Small intestine (tissue), 7 donors: ENCODE measurements at regions not wholly inside any gene's neighbourhood (a gene's known extent, or its start where the extent isn't known, plus 50 kb on each side); places are given as distances from the start of the nearest gene placed in this dataset.

ENCODE experiments used
- DNase-seq, 2 donors: peaks; one replicate each; pipeline versions ENCODE4 v3.0.0 to v3.0.0-alpha.2; 2013
- FAIRE-seq: peaks from 2 replicates; lab custom pipeline; 2012; peaks lifted over from hg19 to GRCh38; lab: Jason Lieb, UNC
- H3K27ac ChIP-seq, 3 donors: one replicate each; pipeline ENCODE4 v1.5.1; 2013; ENCODE audit warnings: low read length in 2 of 3, mild to moderate bottlenecking in 2 of 3, control low read depth in 1 of 3, inconsistent platforms in 1 of 3, low read depth in 1 of 3, moderate library complexity in 1 of 3
- H3K27me3 ChIP-seq, 3 donors: one replicate each; pipeline ENCODE4 v1.6.1; 2013; ENCODE audit warnings: low read length in 3 of 3, inconsistent platforms in 1 of 3; ENCODE audit not compliant: control insufficient read depth in 3 of 3, insufficient read depth in 3 of 3
- H3K36me3 ChIP-seq, 3 donors: one replicate each; pipeline ENCODE4 v1.6.1; 2013; ENCODE audit warnings: low read length in 3 of 3, inconsistent platforms in 1 of 3, low read depth in 1 of 3, mild to moderate bottlenecking in 1 of 3, moderate library complexity in 1 of 3; ENCODE audit not compliant: control insufficient read depth in 3 of 3, insufficient read depth in 2 of 3
- H3K4me1 ChIP-seq, 3 donors: one replicate each; pipeline ENCODE4 v1.6.1; 2013; ENCODE audit warnings: low read length in 2 of 3, inconsistent platforms in 1 of 3, low read depth in 1 of 3, mild to moderate bottlenecking in 1 of 3, moderate library complexity in 1 of 3; ENCODE audit not compliant: control insufficient read depth in 3 of 3, insufficient read depth in 2 of 3
- H3K4me3 ChIP-seq, 3 donors: one replicate each; pipeline ENCODE4 v1.5.1; 2013; ENCODE audit warnings: low read length in 3 of 3, control low read depth in 1 of 3, inconsistent platforms in 1 of 3, low read depth in 1 of 3, mild to moderate bottlenecking in 1 of 3, moderate library complexity in 1 of 3
- H3K9me3 ChIP-seq, 2 donors: one replicate each; pipeline ENCODE4 v1.6.1; 2013; ENCODE audit warnings: low read depth in 1 of 2, low read length in 1 of 2; ENCODE audit not compliant: control insufficient read depth in 2 of 2, insufficient read depth in 1 of 2
- WGBS, 3 donors: extraction: QIAGEN DNeasy Blood & Tissue Kit; methylation state at CpG; one replicate each; pipeline ENCODE4 v1.1.7; 2013; 5-methylcytosine and 5-hydroxymethylcytosine counted together
- donor health status: healthy with polysubstance abuse.
- donor health status: control.
- donor health status: control.
- donor health status: Bipolar disorder and iron deficiency.
- donor health status: healthy.

GRCh38 chr4:56184214-56184613, 203.1 kb downstream of the AASDH start:
- Histone ChIP-seq H3K27me3 (no peaks in the 10 kb centered on the region), H3K36me3 (peaks cover 0 to 10% (median 0%) of the 10 kb centered on the region in 3 donors), H3K4me1 (no peaks in the 10 kb centered on the region), H3K4me3 (no peak overlapping the region), H3K27ac (no peak overlapping the region), H3K9me3 (no peaks in the 10 kb centered on the region)
- WGBS, 3 donors: 78 to 88% (median 86%) methylated on average over 6 of the region's 6 CpGs
- FAIRE-seq (no peak), DNase-seq (no peak)

DNA sequence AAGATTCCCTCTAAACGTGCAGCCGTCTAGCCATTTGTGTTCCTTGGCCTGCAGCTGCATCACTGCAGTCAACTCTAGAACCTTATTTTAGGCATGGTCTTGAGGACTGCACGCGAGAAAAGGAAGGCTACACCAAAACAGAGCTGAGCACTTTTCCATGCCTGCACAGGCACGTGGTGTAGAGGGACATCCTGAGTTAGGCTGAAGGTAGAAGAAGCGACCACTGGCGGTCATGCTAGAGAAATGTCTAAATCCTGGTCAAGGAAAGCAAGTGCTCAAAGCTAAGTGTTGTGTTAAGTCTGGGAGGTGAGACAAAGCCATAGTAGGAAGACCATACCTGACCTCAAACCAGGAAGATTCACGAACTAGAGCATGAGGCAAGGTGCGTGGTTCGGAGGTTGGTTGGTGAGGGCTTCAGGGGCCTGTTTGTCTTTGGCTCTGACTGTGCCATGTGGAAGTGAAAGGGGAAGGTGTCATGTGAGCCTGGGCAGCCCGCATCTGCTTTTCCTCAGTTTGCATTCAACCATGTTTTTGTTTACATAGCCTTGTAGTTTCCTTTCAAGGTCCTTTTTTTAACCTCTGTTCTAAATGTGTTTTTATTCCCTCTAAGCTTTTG, 203.8 kb downstream of the AASDH start:
- no peaks in the 10 kb centered on the region for H3K9me3 ChIP-seq
- no peak for DNase-seq
- H3K36me3 ChIP-seq: peaks cover 0 to 10% (median 0%) of the 10 kb centered on the region in 3 donors
- H3K4me1 ChIP-seq: no peaks in the 10 kb centered on the region
- no peak for FAIRE-seq
- H3K4me3 ChIP-seq: no peak overlapping the region
- H3K27ac ChIP-seq: no peak overlapping the region
- WGBS, 3 donors: 82 to 90% (median 85%) methylated on average over 11 of the region's 11 CpGs
- H3K27me3 ChIP-seq: no peaks in the 10 kb centered on the region

- Histone ChIP-seq H3K9me3 (no peaks in the 10 kb centered on the region), H3K36me3 (peaks cover 0 to 10% (median 0%) of the 10 kb centered on the region in 3 donors), H3K4me1 (no peaks in the 10 kb centered on the region), H3K4me3 (no peak overlapping the region), H3K27ac (no peak overlapping the region), H3K27me3 (no peaks in the 10 kb centered on the region)
- DNase-seq (no peak), FAIRE-seq (no peak)
- 84 to 89% (median 84%) methylated on average over 6 of the region's 6 CpGs for WGBS, 3 donors
Measured at GRCh38 chr4:56182356-56182755, 204.9 kb downstream of the AASDH start.

DNA sequence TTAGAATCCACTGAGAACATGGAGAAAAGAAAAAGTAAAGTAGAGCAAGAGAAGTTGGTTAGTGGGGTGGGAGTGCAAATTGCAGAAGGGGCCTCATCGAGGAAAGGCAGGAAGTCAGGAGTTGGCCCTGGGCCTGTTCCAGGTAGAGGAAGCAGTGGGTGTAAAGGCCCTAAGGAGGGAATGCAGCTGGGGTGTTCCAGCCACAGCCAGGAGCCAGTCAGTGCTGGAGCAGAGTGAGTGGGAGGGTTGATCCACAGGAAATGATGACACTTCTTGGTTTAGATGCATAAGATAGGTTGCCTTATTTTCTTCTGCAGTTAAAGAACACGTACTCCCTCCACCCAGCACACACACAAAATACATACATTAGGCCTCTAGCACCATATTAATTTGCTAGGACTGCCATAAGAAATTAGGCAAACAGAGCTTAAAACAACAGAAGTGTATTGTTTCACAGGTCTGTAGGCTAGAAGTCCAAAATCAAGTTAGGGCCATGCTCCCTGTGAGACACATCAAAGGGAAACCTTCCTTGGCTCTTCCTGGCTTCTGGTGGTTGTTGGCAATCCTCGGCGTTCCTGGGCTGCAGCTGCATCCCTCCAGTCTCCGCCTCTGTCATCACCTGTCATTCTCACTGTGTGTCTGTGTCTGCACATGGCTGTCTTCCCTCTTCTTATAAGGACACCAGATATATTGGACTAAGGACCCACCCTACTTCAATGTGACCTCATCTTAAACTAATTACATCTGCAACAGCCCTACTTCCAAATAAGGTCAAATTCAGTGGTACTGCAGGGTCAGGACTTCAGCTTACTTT, 205.9 kb downstream of the AASDH start:
- H3K36me3 ChIP-seq: peaks cover 0 to 10% (median 0%) of the 10 kb centered on the region in 3 donors
- no peak for DNase-seq
- no peak overlapping the region for H3K27ac ChIP-seq
- H3K4me1 ChIP-seq: no peaks in the 10 kb centered on the region
- 69 to 76% (median 76%) methylated on average over 5 of the region's 5 CpGs for WGBS, 3 donors
- H3K27me3 ChIP-seq: no peaks in the 10 kb centered on the region
- no peaks in the 10 kb centered on the region for H3K9me3 ChIP-seq
- FAIRE-seq: no peak
- H3K4me3 ChIP-seq: no peak overlapping the region

GRCh38 chr4:56169061-56169460, 218.2 kb downstream of the AASDH start:
- DNase-seq: no peak
- Histone ChIP-seq H3K27ac (no peak overlapping the region), H3K9me3 (no peaks in the 10 kb centered on the region), H3K4me1 (no peaks in the 10 kb centered on the region), H3K27me3 (no peaks in the 10 kb centered on the region), H3K36me3 (no peaks in the 10 kb centered on the region), H3K4me3 (no peak overlapping the region)
- no peak for FAIRE-seq
- WGBS, 3 donors: 85 to 95% (median 88%) methylated on average over 2 of the region's 2 CpGs

DNA sequence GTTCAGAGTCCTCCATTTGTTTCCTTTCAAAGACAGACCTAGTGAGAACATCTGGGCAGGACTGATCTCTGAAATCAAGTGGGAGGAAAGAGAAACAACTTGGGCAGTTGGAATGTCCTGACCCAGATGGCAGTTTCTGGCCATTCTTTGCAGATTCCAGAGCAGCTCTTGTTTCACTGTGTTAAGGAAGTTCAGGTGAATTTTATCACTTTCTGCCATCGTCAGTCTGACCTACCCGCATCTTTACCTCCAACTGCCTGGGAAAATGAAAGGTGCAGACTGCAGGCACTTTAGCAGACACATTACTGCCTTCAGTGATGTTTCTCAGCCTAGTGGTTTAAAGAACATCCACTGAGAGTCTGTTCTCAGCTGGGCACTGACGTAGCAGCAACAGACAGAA, 216.2 kb downstream of the CEP135 start:
- 31 to 67% (median 34%) methylated on average over 3 of the region's 3 CpGs for WGBS, 3 donors
- H3K27me3 ChIP-seq: no peaks in the 10 kb centered on the region
- no peaks in the 10 kb centered on the region for H3K36me3 ChIP-seq
- no peak overlapping the region for H3K4me3 ChIP-seq
- no peak overlapping the region for H3K27ac ChIP-seq
- no peaks in the 10 kb centered on the region for H3K9me3 ChIP-seq
- no peaks in the 10 kb centered on the region for H3K4me1 ChIP-seq
- peak in 1 of 2 donors; percentile 19 for DNase-seq
- FAIRE-seq: no peak

DNA sequence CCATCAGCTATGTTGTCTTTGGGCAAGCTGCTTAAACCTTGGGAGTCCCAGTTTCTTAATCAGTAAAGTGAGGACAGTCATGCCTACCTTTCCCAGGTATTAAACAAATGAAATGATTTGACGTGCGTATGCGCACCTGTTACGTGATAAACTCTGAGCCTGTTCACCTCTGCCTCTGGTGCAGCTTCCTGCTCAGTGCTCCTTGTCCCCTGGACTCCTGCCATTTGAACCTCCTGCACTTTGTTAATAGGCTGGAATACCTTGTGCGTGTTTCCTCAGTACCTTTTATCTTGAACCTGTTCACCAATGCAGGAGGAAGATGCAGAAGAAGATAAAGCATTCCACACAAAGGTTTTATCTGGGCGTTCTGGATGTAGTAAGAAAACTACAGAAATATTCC, 211.9 kb downstream of the CEP135 start:
- Histone ChIP-seq H3K36me3 (no peaks in the 10 kb centered on the region), H3K27ac (peak overlapping the region in 1 of 3 donors; percentile 48), H3K9me3 (no peaks in the 10 kb centered on the region), H3K4me3 (no peak overlapping the region), H3K4me1 (no peaks in the 10 kb centered on the region), H3K27me3 (no peaks in the 10 kb centered on the region)
- FAIRE-seq (no peak), DNase-seq (peak; percentile 68 to 97)
- WGBS, 3 donors: 13 to 50% (median 37%) methylated on average over 6 of the region's 6 CpGs

DNA sequence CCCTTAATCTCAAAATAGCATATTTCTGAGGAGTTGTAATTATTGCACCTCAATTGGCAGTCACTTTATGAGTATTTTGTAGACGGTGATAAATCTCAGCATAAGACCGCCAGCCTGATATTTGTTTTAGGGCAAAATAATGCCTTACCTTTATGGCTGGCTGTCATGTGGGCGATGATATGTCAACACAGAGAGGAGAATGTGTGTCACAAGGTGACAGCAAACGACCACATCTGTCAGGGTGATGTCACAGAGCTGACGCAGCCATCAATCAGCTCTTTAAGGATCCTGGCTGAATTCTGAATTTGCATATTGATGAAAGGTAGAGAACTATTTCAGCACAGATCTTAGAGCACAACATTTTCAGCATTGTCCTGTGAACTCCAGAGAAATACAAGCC, 209.7 kb downstream of the CEP135 start:
- H3K36me3 ChIP-seq: no peaks in the 10 kb centered on the region
- no peaks in the 10 kb centered on the region for H3K27me3 ChIP-seq
- H3K27ac ChIP-seq: peak overlapping the region in 1 of 3 donors; percentile 11
- no peak overlapping the region for H3K4me3 ChIP-seq
- FAIRE-seq (no peak), DNase-seq (peak; percentile 18 to 88)
- WGBS, 3 donors: 37 to 58% (median 55%) methylated on average over 5 of the region's 5 CpGs
- H3K9me3 ChIP-seq: no peaks in the 10 kb centered on the region
- no peaks in the 10 kb centered on the region for H3K4me1 ChIP-seq
